ENCODE measurements at regions not wholly inside any gene's neighbourhood (a gene's known extent, or its start where the extent isn't known, plus 50 kb on each side); places are given as distances from the start of the nearest gene placed in this dataset.

- H3K27me3 ChIP-seq (ENCODE audit: control insufficient read depth, insufficient read depth, low read length): no peaks in the 10 kb centered on the region
- H3K4me3 ChIP-seq (ENCODE audit: low read length): no peak overlapping the region
- H3K9me3 ChIP-seq (ENCODE audit: control insufficient read depth, low read length): no peaks in the 10 kb centered on the region
- H3K9ac ChIP-seq (ENCODE audit: low read length): no peak overlapping the region
- H3K36me3 ChIP-seq (ENCODE audit: control insufficient read depth, insufficient read depth, low read length): no peaks in the 10 kb centered on the region
- H3K4me1 ChIP-seq (ENCODE audit: control insufficient read depth, insufficient read depth, low read length): no peaks in the 10 kb centered on the region
Measured at GRCh38 chr10:113412161-113412560, 140.7 kb upstream of the HABP2 start.

- H3K4me1 ChIP-seq (ENCODE audit: control insufficient read depth, insufficient read depth, low read length): no peaks in the 10 kb centered on the region
- H3K4me3 ChIP-seq (ENCODE audit: low read length): no peak overlapping the region
- no peak overlapping the region for H3K9ac ChIP-seq (ENCODE audit: low read length)
- H3K36me3 ChIP-seq (ENCODE audit: control insufficient read depth, insufficient read depth, low read length): no peaks in the 10 kb centered on the region
- no peaks in the 10 kb centered on the region for H3K27me3 ChIP-seq (ENCODE audit: control insufficient read depth, insufficient read depth, low read length)
- no peaks in the 10 kb centered on the region for H3K9me3 ChIP-seq (ENCODE audit: control insufficient read depth, low read length)
Measured at GRCh38 chr10:113414543-113414942, 138.3 kb upstream of the HABP2 start.

- Histone ChIP-seq H3K9ac (ENCODE audit: low read length) (no peak overlapping the region), H3K9me3 (ENCODE audit: control insufficient read depth, low read length) (no peaks in the 10 kb centered on the region), H3K36me3 (ENCODE audit: control insufficient read depth, insufficient read depth, low read length) (no peaks in the 10 kb centered on the region), H3K4me3 (ENCODE audit: low read length) (no peak overlapping the region), H3K27me3 (ENCODE audit: control insufficient read depth, insufficient read depth, low read length) (no peaks in the 10 kb centered on the region), H3K4me1 (ENCODE audit: control insufficient read depth, insufficient read depth, low read length) (no peaks in the 10 kb centered on the region)
Measured at GRCh38 chr10:113415246-113415645, 137.6 kb upstream of the HABP2 start.

- H3K36me3 ChIP-seq (ENCODE audit: control insufficient read depth, insufficient read depth, low read length): no peaks in the 10 kb centered on the region
- H3K4me3 ChIP-seq (ENCODE audit: low read length): no peak overlapping the region
- H3K9ac ChIP-seq (ENCODE audit: low read length): no peak overlapping the region
- H3K27me3 ChIP-seq (ENCODE audit: control insufficient read depth, insufficient read depth, low read length): no peaks in the 10 kb centered on the region
- peaks cover 5% of the 10 kb centered on the region for H3K4me1 ChIP-seq (ENCODE audit: control insufficient read depth, insufficient read depth, low read length)
- no peaks in the 10 kb centered on the region for H3K9me3 ChIP-seq (ENCODE audit: control insufficient read depth, low read length)
Measured at GRCh38 chr10:113420057-113420732, 132.7 kb upstream of the HABP2 start.

- H3K36me3 ChIP-seq (ENCODE audit: control insufficient read depth, insufficient read depth, low read length): no peaks in the 10 kb centered on the region
- no peak overlapping the region for H3K9ac ChIP-seq (ENCODE audit: low read length)
- no peaks in the 10 kb centered on the region for H3K27me3 ChIP-seq (ENCODE audit: control insufficient read depth, insufficient read depth, low read length)
- H3K4me1 ChIP-seq (ENCODE audit: control insufficient read depth, insufficient read depth, low read length): peaks cover 14% of the 10 kb centered on the region
- no peak overlapping the region for H3K4me3 ChIP-seq (ENCODE audit: low read length)
- no peaks in the 10 kb centered on the region for H3K9me3 ChIP-seq (ENCODE audit: control insufficient read depth, low read length)
Measured at GRCh38 chr10:113420733-113421675, 131.8 kb upstream of the HABP2 start.

GRCh38 chr10:113422371-113422770, 130.5 kb upstream of the HABP2 start:
- Histone ChIP-seq H3K4me3 (ENCODE audit: low read length) (no peak overlapping the region), H3K9ac (ENCODE audit: low read length) (no peak overlapping the region), H3K9me3 (ENCODE audit: control insufficient read depth, low read length) (no peaks in the 10 kb centered on the region), H3K36me3 (ENCODE audit: control insufficient read depth, insufficient read depth, low read length) (no peaks in the 10 kb centered on the region), H3K4me1 (ENCODE audit: control insufficient read depth, insufficient read depth, low read length) (peaks cover 16% of the 10 kb centered on the region), H3K27me3 (ENCODE audit: control insufficient read depth, insufficient read depth, low read length) (no peaks in the 10 kb centered on the region)

GRCh38 chr10:113423981-113424721, 128.7 kb upstream of the HABP2 start:
- Histone ChIP-seq H3K36me3 (ENCODE audit: control insufficient read depth, insufficient read depth, low read length) (no peaks in the 10 kb centered on the region), H3K9me3 (ENCODE audit: control insufficient read depth, low read length) (no peaks in the 10 kb centered on the region), H3K27me3 (ENCODE audit: control insufficient read depth, insufficient read depth, low read length) (no peaks in the 10 kb centered on the region), H3K4me1 (ENCODE audit: control insufficient read depth, insufficient read depth, low read length) (peaks cover 16% of the 10 kb centered on the region), H3K9ac (ENCODE audit: low read length) (no peak overlapping the region), H3K4me3 (ENCODE audit: low read length) (no peak overlapping the region)

- Histone ChIP-seq H3K9me3 (ENCODE audit: control insufficient read depth, low read length) (no peaks in the 10 kb centered on the region), H3K4me1 (ENCODE audit: control insufficient read depth, insufficient read depth, low read length) (peaks cover 16% of the 10 kb centered on the region), H3K4me3 (ENCODE audit: low read length) (no peak overlapping the region), H3K9ac (ENCODE audit: low read length) (no peak overlapping the region), H3K36me3 (ENCODE audit: control insufficient read depth, insufficient read depth, low read length) (no peaks in the 10 kb centered on the region), H3K27me3 (ENCODE audit: control insufficient read depth, insufficient read depth, low read length) (no peaks in the 10 kb centered on the region)
Measured at GRCh38 chr10:113425008-113425407, 127.8 kb upstream of the HABP2 start.

GRCh38 chr10:113425541-113425951, 127.3 kb upstream of the HABP2 start:
- H3K4me3 ChIP-seq (ENCODE audit: low read length): no peak overlapping the region
- peaks cover 16% of the 10 kb centered on the region for H3K4me1 ChIP-seq (ENCODE audit: control insufficient read depth, insufficient read depth, low read length)
- H3K36me3 ChIP-seq (ENCODE audit: control insufficient read depth, insufficient read depth, low read length): no peaks in the 10 kb centered on the region
- H3K9ac ChIP-seq (ENCODE audit: low read length): no peak overlapping the region
- H3K9me3 ChIP-seq (ENCODE audit: control insufficient read depth, low read length): no peaks in the 10 kb centered on the region
- no peaks in the 10 kb centered on the region for H3K27me3 ChIP-seq (ENCODE audit: control insufficient read depth, insufficient read depth, low read length)

GRCh38 chr10:113426181-113426877, 126.5 kb upstream of the HABP2 start:
- no peaks in the 10 kb centered on the region for H3K36me3 ChIP-seq (ENCODE audit: control insufficient read depth, insufficient read depth, low read length)

GRCh38 chr10:113427236-113427735, 125.6 kb upstream of the HABP2 start:
- H3K9ac ChIP-seq (ENCODE audit: low read length): no peak overlapping the region
- peaks cover 16% of the 10 kb centered on the region for H3K4me1 ChIP-seq (ENCODE audit: control insufficient read depth, insufficient read depth, low read length)
- no peaks in the 10 kb centered on the region for H3K36me3 ChIP-seq (ENCODE audit: control insufficient read depth, insufficient read depth, low read length)
- no peaks in the 10 kb centered on the region for H3K27me3 ChIP-seq (ENCODE audit: control insufficient read depth, insufficient read depth, low read length)
- H3K9me3 ChIP-seq (ENCODE audit: control insufficient read depth, low read length): no peaks in the 10 kb centered on the region
- H3K4me3 ChIP-seq (ENCODE audit: low read length): no peak overlapping the region

More at GRCh38 chr10:113426181-113426877, 126.5 kb upstream of the HABP2 start:
- no peaks in the 10 kb centered on the region for H3K9me3 ChIP-seq (ENCODE audit: control insufficient read depth, low read length)
- H3K9ac ChIP-seq (ENCODE audit: low read length): no peak overlapping the region
- peaks cover 16% of the 10 kb centered on the region for H3K4me1 ChIP-seq (ENCODE audit: control insufficient read depth, insufficient read depth, low read length)
- H3K4me3 ChIP-seq (ENCODE audit: low read length): no peak overlapping the region
- no peaks in the 10 kb centered on the region for H3K27me3 ChIP-seq (ENCODE audit: control insufficient read depth, insufficient read depth, low read length)
